Vagina (tissue), 2 donors: ENCODE measurements at regions not wholly inside any gene's neighbourhood (a gene's known extent, or its start where the extent isn't known, plus 50 kb on each side); places are given as distances from the start of the nearest gene placed in this dataset.

Experiments used
- DNase-seq, 2 donors: peaks; one replicate each; pipeline ENCODE4 v3.0.0-alpha.2; 2017; ENCODE audit errors: extremely low spot score in 2 of 2
- H3K27ac ChIP-seq: fragments of 200-600 bp; sonication (generic); one replicate; pipeline ENCODE4 v1.5.1; 2019
- H3K27me3 ChIP-seq: fragments of 200-600 bp; sonication (generic); one replicate; pipeline ENCODE4 v1.5.1; 2019
- H3K36me3 ChIP-seq, 2 donors: fragments of 200-600 bp; sonication (generic); one replicate each; pipeline ENCODE4 v1.5.1; 2017 to 2019
- H3K4me1 ChIP-seq: fragments of 200-600 bp; sonication (generic); one replicate; pipeline ENCODE4 v1.5.1; 2019
- H3K4me3 ChIP-seq, 2 donors: fragments of 200-600 bp; sonication (generic); 1 replicate in 1 of 2; 2 replicates in 1 of 2; pipeline ENCODE4 v1.5.1; 2016 to 2019
- H3K9me3 ChIP-seq: fragments of 200-600 bp; sonication (generic); one replicate; pipeline ENCODE4 v1.5.1; 2019
- CTCF ChIP-seq, 3 experiments: fragments of 450-650 bp in 2 of 3; fragments of 200-600 bp in 1 of 3; sonication (generic) in 1 of 3; IDR thresholded peaks; one replicate each; pipeline ENCODE4 v1.5.1; 2017 to 2019; ENCODE audit warnings: antibody characterized with exemption in 3 of 3, mild to moderate bottlenecking in 2 of 3, moderate library complexity in 2 of 3
- POLR2A ChIP-seq, 2 donors: fragments of 450-650 bp; IDR thresholded peaks; one replicate each; pipeline ENCODE4 v1.6.1; 2017; ENCODE audit warnings: antibody characterized with exemption in 2 of 2, mild to moderate bottlenecking in 2 of 2, moderate library complexity in 2 of 2
- POLR2AphosphoS5 ChIP-seq, 2 donors: sonication (generic); formaldehyde crosslinking; IDR thresholded peaks; one replicate each; pipeline ENCODE4 v1.9.0; 2017; ENCODE audit warnings: antibody characterized with exemption in 2 of 2, mild to moderate bottlenecking in 2 of 2, low read depth in 1 of 2; ENCODE audit not compliant: insufficient read depth in 1 of 2
- intact Hi-C: fragments of 100-400 bp; cut with DNase I; formaldehyde crosslinking; loops from one replicate; pipeline ENCODE4 v1.15.1; 2023

- intact Hi-C loops = no loop called here
Measured at GRCh38 chr20:57767441-57767840, 57.6 kb upstream of the PMEPA1 start.

GRCh38 chr20:57763235-57763595, 53.4 kb upstream of the PMEPA1 start:
- DNase-seq = no peak
- no peak for TF ChIP-seq POLR2AphosphoS5 (IDR thresholded peaks at IDR 0.05; ENCODE audit: insufficient read depth in 1 of 2, low read depth in 1 of 2)
- no peak for TF ChIP-seq POLR2A (IDR thresholded peaks at IDR 0.05)
- TF ChIP-seq CTCF (IDR thresholded peaks at IDR 0.05) = no peak
- no peaks in the 10 kb centered on the region for H3K36me3 ChIP-seq
- no peaks in the 10 kb centered on the region for H3K27me3 ChIP-seq
- intact Hi-C loops = no loop called here
- H3K4me3 ChIP-seq = no peak overlapping the region
- H3K9me3 ChIP-seq = no peaks in the 10 kb centered on the region
- H3K27ac ChIP-seq = no peak overlapping the region
- H3K4me1 ChIP-seq = no peaks in the 10 kb centered on the region

More at GRCh38 chr20:57767441-57767840, 57.6 kb upstream of the PMEPA1 start:
- Histone ChIP-seq H3K27ac (no peak overlapping the region), H3K27me3 (no peaks in the 10 kb centered on the region), H3K4me1 (peaks cover 1% of the 10 kb centered on the region), H3K36me3 (no peaks in the 10 kb centered on the region), H3K9me3 (no peaks in the 10 kb centered on the region), H3K4me3 (no peak overlapping the region)
- TF ChIP-seq CTCF (IDR thresholded peaks at IDR 0.05) (no peak), POLR2AphosphoS5 (IDR thresholded peaks at IDR 0.05; ENCODE audit: insufficient read depth in 1 of 2, low read depth in 1 of 2) (no peak), POLR2A (IDR thresholded peaks at IDR 0.05) (no peak)
- no peak for DNase-seq

- no peaks in the 10 kb centered on the region for H3K4me1 ChIP-seq
- TF ChIP-seq POLR2A (IDR thresholded peaks at IDR 0.05) (no peak), CTCF (IDR thresholded peaks at IDR 0.05) (no peak)
- H3K9me3 ChIP-seq = no peaks in the 10 kb centered on the region
- no peak overlapping the region for H3K27ac ChIP-seq
- intact Hi-C loops = no loop called here
- no peaks in the 10 kb centered on the region for H3K36me3 ChIP-seq
- DNase-seq = no peak
- H3K27me3 ChIP-seq = no peaks in the 10 kb centered on the region
- H3K4me3 ChIP-seq = no peak overlapping the region
Measured at GRCh38 chr20:57762531-57763234, 52.9 kb upstream of the PMEPA1 start.

- no peak overlapping the region for H3K27ac ChIP-seq
- no peak for DNase-seq
- H3K36me3 ChIP-seq = no peaks in the 10 kb centered on the region
- no peaks in the 10 kb centered on the region for H3K4me1 ChIP-seq
- intact Hi-C loops = no loop called here
- no peaks in the 10 kb centered on the region for H3K27me3 ChIP-seq
- H3K9me3 ChIP-seq = no peaks in the 10 kb centered on the region
- no peak overlapping the region for H3K4me3 ChIP-seq
- TF ChIP-seq POLR2A (IDR thresholded peaks at IDR 0.05) = no peak
- TF ChIP-seq POLR2AphosphoS5 (IDR thresholded peaks at IDR 0.05; ENCODE audit: insufficient read depth in 1 of 2, low read depth in 1 of 2) = no peak
- no peak for TF ChIP-seq CTCF (IDR thresholded peaks at IDR 0.05)
Measured at GRCh38 chr20:57761413-57761734, 51.6 kb upstream of the PMEPA1 start.

GRCh38 chr20:57760698-57761412, 51.0 kb upstream of the PMEPA1 start:
- no peaks in the 10 kb centered on the region for H3K36me3 ChIP-seq
- no peak for DNase-seq

More at GRCh38 chr20:57760698-57761412, 51.0 kb upstream of the PMEPA1 start:
- intact Hi-C loops = no loop called here
- H3K27me3 ChIP-seq = no peaks in the 10 kb centered on the region
- no peak overlapping the region for H3K27ac ChIP-seq
- no peaks in the 10 kb centered on the region for H3K4me1 ChIP-seq
- H3K4me3 ChIP-seq = no peak overlapping the region
- H3K9me3 ChIP-seq = no peaks in the 10 kb centered on the region
- TF ChIP-seq POLR2A (IDR thresholded peaks at IDR 0.05) = no peak
- TF ChIP-seq POLR2AphosphoS5 (IDR thresholded peaks at IDR 0.05; ENCODE audit: insufficient read depth in 1 of 2, low read depth in 1 of 2) = no peak
- no peak for TF ChIP-seq CTCF (IDR thresholded peaks at IDR 0.05)
